ENCODE measurements at regions not wholly inside any gene's neighbourhood (a gene's known extent, or its start where the extent isn't known, plus 50 kb on each side); places are given as distances from the start of the nearest gene placed in this dataset.

DNA sequence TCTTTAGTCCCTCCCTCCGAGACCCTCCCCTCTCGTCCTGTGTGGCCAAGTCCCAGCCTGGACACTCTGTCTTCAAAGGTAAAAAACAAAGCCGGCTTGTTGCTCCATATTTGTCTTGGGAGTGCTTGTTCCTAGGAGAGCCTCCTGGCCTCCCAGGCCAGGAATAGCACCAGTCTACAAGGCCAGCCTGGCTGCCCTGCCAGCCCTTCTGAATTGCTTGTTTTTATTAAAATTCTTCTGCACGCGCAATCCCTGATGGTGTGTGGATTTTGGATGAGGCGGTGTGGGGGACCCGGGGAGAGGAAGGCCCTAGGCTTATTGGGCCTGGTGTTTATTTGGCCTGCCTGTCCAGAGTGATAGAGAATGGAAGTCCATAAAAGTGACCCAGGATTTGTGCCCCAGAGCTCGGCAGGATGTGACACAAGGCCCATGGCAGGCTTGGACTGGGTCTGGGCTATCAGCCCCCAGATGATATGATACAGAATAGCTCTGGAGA, 297.3 kb downstream of the CYP26B1 start:
- Histone ChIP-seq H3K4me1 (ENCODE audit: insufficient read depth) (peaks cover 3% of the 10 kb centered on the region), H2AFZ (no peak overlapping the region), H3K4me3 (no peak overlapping the region), H3K79me2 (no peaks in the 10 kb centered on the region), H3K4me2 (no peak overlapping the region), H4K20me1 (ENCODE audit: insufficient read depth, poor library complexity, severe bottlenecking) (no peaks in the 10 kb centered on the region), H3K9me2 (replicated peaks; ENCODE audit: insufficient read depth) (no peaks in the 10 kb centered on the region), H3K27ac (no peak overlapping the region), H3K36me3 (replicated peaks; ENCODE audit: insufficient read depth, low read depth) (no peaks in the 10 kb centered on the region), H3K27me3 (no peaks in the 10 kb centered on the region), H3K9me3 (ENCODE audit: low read depth) (no peaks in the 10 kb centered on the region)
- WGBS (ENCODE audit: low lambda C conversion rate, missing lambda C conversion rate), result 83% methylated on average over 8 of the region's 8 CpGs
- TF ChIP-seq, protein P1, sequence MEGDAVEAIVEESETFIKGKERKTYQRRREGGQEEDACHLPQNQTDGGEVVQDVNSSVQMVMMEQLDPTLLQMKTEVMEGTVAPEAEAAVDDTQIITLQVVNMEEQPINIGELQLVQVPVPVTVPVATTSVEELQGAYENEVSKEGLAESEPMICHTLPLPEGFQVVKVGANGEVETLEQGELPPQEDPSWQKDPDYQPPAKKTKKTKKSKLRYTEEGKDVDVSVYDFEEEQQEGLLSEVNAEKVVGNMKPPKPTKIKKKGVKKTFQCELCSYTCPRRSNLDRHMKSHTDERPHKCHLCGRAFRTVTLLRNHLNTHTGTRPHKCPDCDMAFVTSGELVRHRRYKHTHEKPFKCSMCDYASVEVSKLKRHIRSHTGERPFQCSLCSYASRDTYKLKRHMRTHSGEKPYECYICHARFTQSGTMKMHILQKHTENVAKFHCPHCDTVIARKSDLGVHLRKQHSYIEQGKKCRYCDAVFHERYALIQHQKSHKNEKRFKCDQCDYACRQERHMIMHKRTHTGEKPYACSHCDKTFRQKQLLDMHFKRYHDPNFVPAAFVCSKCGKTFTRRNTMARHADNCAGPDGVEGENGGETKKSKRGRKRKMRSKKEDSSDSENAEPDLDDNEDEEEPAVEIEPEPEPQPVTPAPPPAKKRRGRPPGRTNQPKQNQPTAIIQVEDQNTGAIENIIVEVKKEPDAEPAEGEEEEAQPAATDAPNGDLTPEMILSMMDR (IDR thresholded peaks at IDR 0.05; ENCODE audit: poor library complexity), result no peak
- TF ChIP-seq EZH2phosphoT487 (IDR thresholded peaks at IDR 0.05; ENCODE audit: low read depth, severe bottlenecking, unreplicated experiment) (no peak), EZH2 (IDR thresholded peaks at IDR 0.05; ENCODE audit: borderline replicate concordance) (no peak)
- no peak for DNase-seq (ENCODE audit: low spot score)

DNA sequence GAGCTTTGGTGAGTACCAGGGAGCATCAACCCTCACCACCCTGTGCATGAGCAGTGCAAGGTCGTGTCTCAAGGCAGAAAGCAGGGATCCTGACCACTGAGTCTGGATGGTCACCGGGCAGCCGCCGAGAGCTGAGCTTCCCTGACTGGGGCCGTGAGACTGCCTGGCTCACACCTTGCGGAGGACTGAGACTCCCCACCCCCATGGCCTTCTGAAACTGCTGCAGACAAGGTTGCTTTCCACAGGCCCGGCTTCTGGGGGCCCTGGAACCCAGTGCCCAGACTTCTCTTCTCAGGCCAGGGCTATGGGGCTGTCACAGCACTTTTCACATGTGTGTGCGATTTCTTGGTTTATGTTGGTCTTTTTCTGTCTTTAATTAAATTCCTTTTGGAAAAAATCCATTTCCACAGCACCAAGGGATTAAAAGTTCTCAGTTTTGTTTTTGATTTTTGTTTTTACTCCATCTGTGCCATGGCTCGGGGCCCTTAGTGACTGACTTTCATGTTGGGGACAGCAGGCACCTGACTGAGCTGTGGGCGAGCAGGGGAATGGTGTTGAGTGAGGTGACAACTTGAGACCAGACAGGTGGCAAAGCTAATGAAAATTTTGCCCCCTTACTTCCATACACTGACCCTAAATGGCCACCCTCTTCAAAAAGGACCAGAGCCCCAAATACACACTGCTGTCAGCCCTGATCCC, 297.9 kb downstream of the CYP26B1 start:
- no peak for DNase-seq (ENCODE audit: low spot score)

GRCh38 chr2:71849111-71849510, 298.6 kb downstream of the CYP26B1 start:
- Histone ChIP-seq H3K27ac (no peak overlapping the region), H3K4me3 (no peak overlapping the region), H3K36me3 (replicated peaks; ENCODE audit: insufficient read depth, low read depth) (no peaks in the 10 kb centered on the region), H3K9me2 (replicated peaks; ENCODE audit: insufficient read depth) (no peaks in the 10 kb centered on the region), H2AFZ (no peak overlapping the region), H3K27me3 (no peaks in the 10 kb centered on the region), H3K4me2 (no peak overlapping the region), H3K79me2 (no peaks in the 10 kb centered on the region), H4K20me1 (ENCODE audit: insufficient read depth, poor library complexity, severe bottlenecking) (no peaks in the 10 kb centered on the region), H3K4me1 (ENCODE audit: insufficient read depth) (peaks cover 3% of the 10 kb centered on the region), H3K9me3 (ENCODE audit: low read depth) (no peaks in the 10 kb centered on the region)
- TF ChIP-seq EZH2phosphoT487 (IDR thresholded peaks at IDR 0.05; ENCODE audit: low read depth, severe bottlenecking, unreplicated experiment), result no peak
- TF ChIP-seq, protein P1 (IDR thresholded peaks at IDR 0.05; ENCODE audit: poor library complexity), result no peak
- no peak for TF ChIP-seq EZH2 (IDR thresholded peaks at IDR 0.05; ENCODE audit: borderline replicate concordance)
- WGBS (ENCODE audit: low lambda C conversion rate, missing lambda C conversion rate), result 87% methylated on average over 6 of the region's 6 CpGs
- DNase-seq (ENCODE audit: low spot score), result no peak

More for the DNA sequence above, 297.9 kb downstream of the CYP26B1 start:
- 87% methylated on average over 10 of the region's 10 CpGs for WGBS (ENCODE audit: low lambda C conversion rate, missing lambda C conversion rate)
- Histone ChIP-seq H3K4me1 (ENCODE audit: insufficient read depth) (peaks cover 3% of the 10 kb centered on the region), H3K9me2 (replicated peaks; ENCODE audit: insufficient read depth) (no peaks in the 10 kb centered on the region), H3K36me3 (replicated peaks; ENCODE audit: insufficient read depth, low read depth) (no peaks in the 10 kb centered on the region), H3K4me2 (no peak overlapping the region), H3K4me3 (no peak overlapping the region), H3K9me3 (ENCODE audit: low read depth) (no peaks in the 10 kb centered on the region), H4K20me1 (ENCODE audit: insufficient read depth, poor library complexity, severe bottlenecking) (no peaks in the 10 kb centered on the region), H3K27me3 (no peaks in the 10 kb centered on the region), H3K79me2 (no peaks in the 10 kb centered on the region), H3K27ac (no peak overlapping the region), H2AFZ (no peak overlapping the region)
- TF ChIP-seq, protein P1 (IDR thresholded peaks at IDR 0.05; ENCODE audit: poor library complexity), result no peak
- no peak for TF ChIP-seq EZH2 (IDR thresholded peaks at IDR 0.05; ENCODE audit: borderline replicate concordance)

All from hepatocyte (in vitro differentiated cells).